ENCODE measurements at regions not wholly inside any gene's neighbourhood (a gene's known extent, or its start where the extent isn't known, plus 50 kb on each side); places are given as distances from the start of the nearest gene placed in this dataset.

DNA sequence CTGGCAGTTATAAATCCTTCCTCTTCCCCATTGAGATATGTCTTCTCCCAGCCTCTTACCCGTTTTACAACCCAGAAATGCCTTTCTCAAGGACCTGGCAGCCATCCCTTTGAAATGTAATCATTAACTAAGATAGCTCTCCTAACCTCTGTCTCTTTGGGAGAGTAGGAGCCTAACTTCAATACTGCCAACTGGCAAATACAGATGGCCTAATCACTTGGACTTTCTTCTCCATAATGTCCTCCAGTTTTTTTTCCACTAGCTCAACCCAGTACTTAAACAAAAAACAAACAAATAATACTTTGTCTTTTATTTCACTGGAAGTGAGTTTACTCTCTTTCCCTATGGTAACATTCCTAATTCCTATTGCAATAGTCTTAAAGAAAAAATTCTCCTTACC is 1391.1 kb downstream of the SUCLG1 start:
- no peak for DNase-seq
- H3K27me3 Mint-ChIP-seq, result no peaks in the 10 kb centered on the region
- H3K36me3 Mint-ChIP-seq, result no peaks in the 10 kb centered on the region
- H3K4me3 Mint-ChIP-seq, result no peak overlapping the region
- POLR2A ChIA-PET, result no interaction called here
- no peak for ATAC-seq
- no peaks in the 10 kb centered on the region for H3K4me1 Mint-ChIP-seq
- peaks cover 0 to 17% (median 4%) of the 10 kb centered on the region in 9 donors for H3K9me3 Mint-ChIP-seq
- H3K27ac Mint-ChIP-seq, result no peak overlapping the region

DNA sequence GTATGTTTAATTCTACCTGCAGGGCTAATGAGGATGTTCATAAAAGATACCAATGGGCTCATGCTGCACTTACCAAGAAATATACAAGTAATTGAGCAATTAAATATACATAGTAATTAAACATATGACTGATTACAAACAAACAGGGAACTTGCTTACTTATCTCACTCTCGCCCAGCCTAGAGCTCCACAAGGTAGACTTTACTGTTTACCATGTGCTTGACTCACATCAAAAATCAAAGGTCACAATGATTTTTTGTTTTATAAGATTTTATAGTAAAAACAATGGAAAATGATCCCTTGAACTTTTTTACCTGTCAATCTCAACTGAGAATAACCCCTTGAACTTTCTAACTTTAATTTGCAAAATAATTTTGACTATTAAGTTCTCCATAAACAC is 1395.1 kb downstream of the SUCLG1 start:
- no peaks in the 10 kb centered on the region for H3K4me1 Mint-ChIP-seq
- peaks cover 0 to 13% (median 6%) of the 10 kb centered on the region in 9 donors for H3K9me3 Mint-ChIP-seq
- POLR2A ChIA-PET, result no interaction called here
- H3K4me3 Mint-ChIP-seq, result no peak overlapping the region
- no peak for ATAC-seq
- no peaks in the 10 kb centered on the region for H3K36me3 Mint-ChIP-seq
- no peaks in the 10 kb centered on the region for H3K27me3 Mint-ChIP-seq
- no peak for DNase-seq
- H3K27ac Mint-ChIP-seq, result no peak overlapping the region

DNA sequence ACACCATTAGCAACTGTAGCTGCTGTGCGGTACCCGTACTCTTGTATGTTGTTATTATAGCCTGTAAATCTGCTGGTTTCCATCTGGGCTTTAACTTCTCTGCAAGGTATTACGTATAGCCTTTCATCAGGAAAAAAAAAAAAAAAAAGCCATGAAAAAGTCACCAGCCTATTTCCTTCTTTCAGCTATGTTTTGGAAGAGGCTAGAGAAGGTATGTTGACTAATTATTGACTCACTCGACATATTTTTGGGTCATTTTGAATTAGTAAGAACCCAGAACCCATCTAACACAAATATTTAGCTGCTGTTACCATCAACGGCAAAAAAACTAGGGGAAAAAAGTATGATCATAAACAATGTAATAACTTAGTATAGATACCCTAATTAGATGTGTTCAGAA is 1395.6 kb downstream of the SUCLG1 start:
- Mint-ChIP-seq H3K27ac (no peak overlapping the region), H3K4me3 (no peak overlapping the region), H3K9me3 (peaks cover 0 to 16% (median 8%) of the 10 kb centered on the region in 9 donors), H3K36me3 (no peaks in the 10 kb centered on the region), H3K27me3 (no peaks in the 10 kb centered on the region), H3K4me1 (no peaks in the 10 kb centered on the region)
- ATAC-seq, result no peak
- POLR2A ChIA-PET, result no interaction called here
- DNase-seq, result no peak

DNA sequence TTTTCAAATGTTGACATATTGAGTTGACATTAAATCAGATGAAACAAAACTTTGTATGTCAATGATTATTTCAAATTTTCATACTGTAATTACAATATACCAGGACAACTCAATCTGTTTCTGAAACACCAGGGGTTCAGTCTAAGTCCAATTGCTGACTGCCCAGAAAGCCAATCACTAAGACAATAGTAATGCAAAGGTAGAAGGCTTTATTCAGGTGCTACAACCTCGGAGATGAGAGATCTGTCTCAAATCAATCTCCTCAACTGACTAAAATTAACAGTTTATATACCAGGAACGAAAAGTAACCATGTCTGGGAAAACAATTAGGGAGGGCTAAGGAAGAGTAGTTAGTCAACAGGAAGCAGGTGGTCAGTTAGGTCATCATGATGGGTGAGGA is 1400.4 kb downstream of the SUCLG1 start:
- ATAC-seq, result no peak
- no peaks in the 10 kb centered on the region for H3K36me3 Mint-ChIP-seq
- POLR2A ChIA-PET, result no interaction called here
- H3K4me1 Mint-ChIP-seq, result no peaks in the 10 kb centered on the region
- H3K9me3 Mint-ChIP-seq, result peaks cover 2 to 13% (median 7%) of the 10 kb centered on the region in 9 donors
- no peak overlapping the region for H3K27ac Mint-ChIP-seq
- DNase-seq, result no peak
- no peak overlapping the region for H3K4me3 Mint-ChIP-seq
- H3K27me3 Mint-ChIP-seq, result no peaks in the 10 kb centered on the region

DNA sequence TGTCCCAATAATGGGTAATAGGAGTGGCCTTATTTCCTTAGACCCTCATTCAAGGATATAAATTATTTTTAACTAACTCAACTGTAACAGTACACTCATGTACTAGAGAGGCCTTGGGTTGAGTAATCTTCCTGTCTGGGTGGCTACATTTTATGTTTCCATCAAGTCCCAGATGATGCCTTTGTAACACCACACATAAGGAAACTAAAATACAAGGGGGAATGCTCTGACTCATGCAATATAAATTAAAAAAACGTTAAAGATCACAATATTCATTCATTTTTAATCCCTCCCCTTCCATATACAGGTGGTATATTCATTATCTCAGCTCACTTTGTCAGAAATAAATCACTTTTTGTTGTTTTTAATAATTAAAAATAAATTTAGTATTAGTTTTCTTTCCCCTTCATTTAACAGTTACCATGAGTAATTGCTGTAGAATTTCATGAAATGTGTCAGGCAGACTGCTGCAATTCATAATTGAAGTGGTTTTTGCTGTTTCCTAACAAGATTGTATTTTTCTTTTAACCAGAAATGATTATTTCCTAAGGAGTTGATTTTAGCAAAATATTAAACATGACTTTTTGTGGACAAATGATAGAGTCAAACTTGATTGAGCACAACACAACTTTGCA is 1403.6 kb downstream of the SUCLG1 start:
- POLR2A ChIA-PET, result no interaction called here
- Mint-ChIP-seq H3K4me3 (no peak overlapping the region), H3K27ac (no peak overlapping the region), H3K36me3 (no peaks in the 10 kb centered on the region), H3K27me3 (no peaks in the 10 kb centered on the region), H3K9me3 (peaks cover 3 to 14% (median 10%) of the 10 kb centered on the region in 9 donors), H3K4me1 (no peaks in the 10 kb centered on the region)
- DNase-seq, result no peak
- no peak for ATAC-seq

DNA sequence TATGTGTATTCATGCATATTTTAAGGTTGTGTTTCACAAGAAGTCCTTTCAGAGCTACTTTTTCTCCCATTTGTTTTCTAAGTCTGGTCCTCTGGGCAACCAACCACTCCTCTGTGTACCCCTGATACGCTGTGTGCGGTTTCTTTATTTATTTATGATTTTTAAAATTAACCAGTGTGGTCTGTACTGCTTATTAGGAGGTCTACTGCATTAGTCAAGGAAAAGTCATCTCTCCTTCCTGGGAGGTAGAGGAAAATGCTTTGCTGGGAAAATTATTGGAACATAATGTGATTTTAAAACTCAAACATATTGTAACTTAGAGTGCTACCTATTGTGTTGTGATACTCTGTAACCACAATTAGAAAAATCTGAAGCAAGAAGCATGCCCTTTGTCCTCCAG is 1404.3 kb downstream of the SUCLG1 start:
- Mint-ChIP-seq H3K9me3 (peaks cover 3 to 14% (median 10%) of the 10 kb centered on the region in 9 donors), H3K4me3 (no peak overlapping the region), H3K4me1 (no peaks in the 10 kb centered on the region), H3K27ac (no peak overlapping the region), H3K27me3 (no peaks in the 10 kb centered on the region), H3K36me3 (no peaks in the 10 kb centered on the region)
- POLR2A ChIA-PET, result no interaction called here
- DNase-seq (no peak), ATAC-seq (no peak)

DNA sequence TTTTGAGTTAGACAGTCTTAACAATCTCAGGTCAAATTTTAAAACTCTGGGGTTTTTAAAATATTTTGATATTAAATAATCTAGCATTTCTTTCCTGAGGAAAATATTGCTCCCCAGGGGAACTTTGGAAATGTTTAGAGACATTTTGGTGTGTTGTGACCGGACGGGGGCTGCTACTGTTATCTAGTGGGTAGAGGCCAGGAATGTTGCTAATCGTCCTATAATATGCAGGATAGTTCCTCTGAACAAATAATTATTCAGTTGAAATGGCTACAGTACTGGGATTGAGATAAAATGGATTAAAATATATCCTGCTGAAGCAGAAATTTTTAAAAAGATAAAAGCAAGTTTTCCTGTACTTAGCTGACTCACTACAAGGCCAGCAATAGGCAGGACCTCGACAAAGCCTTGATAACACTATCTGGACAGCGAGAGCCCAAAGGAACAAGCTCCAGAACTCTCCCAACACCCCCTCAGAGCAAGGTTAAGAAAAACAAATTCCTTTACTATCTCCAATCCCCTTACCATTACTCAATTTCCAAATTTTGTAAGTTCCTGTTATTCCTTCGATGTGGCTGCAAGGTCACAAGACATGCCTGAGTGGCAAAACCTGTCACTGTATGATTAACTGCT is 1407.4 kb downstream of the SUCLG1 start:
- peaks cover 0 to 12% (median 3%) of the 10 kb centered on the region in 9 donors for H3K9me3 Mint-ChIP-seq
- ATAC-seq (no peak), DNase-seq (no peak)
- H3K27ac Mint-ChIP-seq, result no peak overlapping the region
- POLR2A ChIA-PET, result no interaction called here
- H3K36me3 Mint-ChIP-seq, result peaks cover 0 to 5% (median 0%) of the 10 kb centered on the region in 3 donors
- no peaks in the 10 kb centered on the region for H3K27me3 Mint-ChIP-seq
- H3K4me3 Mint-ChIP-seq, result no peak overlapping the region
- H3K4me1 Mint-ChIP-seq, result no peaks in the 10 kb centered on the region

DNA sequence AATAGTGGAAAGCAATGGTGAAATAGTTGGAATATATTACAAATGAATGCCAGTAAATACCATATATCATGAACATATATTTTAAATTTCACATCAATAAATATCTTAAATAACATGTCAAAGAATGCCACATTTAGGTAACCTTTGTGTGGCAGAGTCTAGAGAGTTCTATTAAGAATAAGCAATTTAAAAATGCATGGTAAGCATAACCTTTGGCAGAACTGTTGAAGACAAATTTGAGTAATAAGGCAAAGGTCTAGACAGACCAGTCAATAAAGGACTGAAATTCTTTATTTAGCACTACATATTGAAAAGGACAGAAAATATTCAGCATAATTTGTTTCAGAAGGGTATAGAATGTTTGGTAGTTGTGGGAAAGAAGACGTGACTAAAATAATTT is 1417.0 kb downstream of the SUCLG1 start:
- no peak overlapping the region for H3K27ac Mint-ChIP-seq
- H3K4me1 Mint-ChIP-seq, result no peaks in the 10 kb centered on the region
- peaks cover 0 to 16% (median 3%) of the 10 kb centered on the region in 9 donors for H3K9me3 Mint-ChIP-seq
- ATAC-seq, result no peak
- H3K27me3 Mint-ChIP-seq, result no peaks in the 10 kb centered on the region
- POLR2A ChIA-PET, result no interaction called here
- no peaks in the 10 kb centered on the region for H3K36me3 Mint-ChIP-seq
- DNase-seq, result no peak
- H3K4me3 Mint-ChIP-seq, result no peak overlapping the region

DNA sequence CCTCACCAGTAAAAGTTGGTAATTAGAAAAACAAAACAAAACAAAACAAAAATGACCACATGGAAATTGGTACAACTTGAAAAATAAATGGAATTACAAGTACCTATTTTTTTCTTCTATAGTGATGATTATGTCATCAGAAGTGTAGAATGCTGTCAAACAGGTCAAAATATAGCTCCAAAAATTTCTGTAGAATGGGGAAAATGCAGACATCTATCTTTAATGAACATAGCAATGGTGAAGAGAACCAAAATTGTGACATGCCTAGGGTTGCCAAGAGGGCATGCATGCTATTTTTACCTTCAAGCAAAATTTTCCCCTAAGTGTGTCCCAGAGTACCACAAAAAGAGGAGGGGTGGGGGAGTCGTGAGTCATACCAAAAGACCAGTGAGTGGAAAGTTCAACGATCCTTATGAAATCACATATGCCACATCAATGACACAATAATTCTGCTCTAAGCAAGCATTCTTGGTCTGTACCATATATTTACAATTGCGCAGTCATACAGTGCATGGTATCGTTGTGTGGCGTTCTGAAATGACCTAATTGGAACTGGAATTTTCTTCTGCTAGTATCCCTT is 1436.4 kb downstream of the SUCLG1 start:
- no peak for DNase-seq
- no peak overlapping the region for H3K4me3 Mint-ChIP-seq
- H3K27me3 Mint-ChIP-seq, result no peaks in the 10 kb centered on the region
- H3K9me3 Mint-ChIP-seq, result peaks cover 0 to 17% (median 2%) of the 10 kb centered on the region in 9 donors
- ATAC-seq, result no peak
- no peaks in the 10 kb centered on the region for H3K36me3 Mint-ChIP-seq
- POLR2A ChIA-PET, result no interaction called here
- H3K4me1 Mint-ChIP-seq, result no peaks in the 10 kb centered on the region
- H3K27ac Mint-ChIP-seq, result no peak overlapping the region

DNA sequence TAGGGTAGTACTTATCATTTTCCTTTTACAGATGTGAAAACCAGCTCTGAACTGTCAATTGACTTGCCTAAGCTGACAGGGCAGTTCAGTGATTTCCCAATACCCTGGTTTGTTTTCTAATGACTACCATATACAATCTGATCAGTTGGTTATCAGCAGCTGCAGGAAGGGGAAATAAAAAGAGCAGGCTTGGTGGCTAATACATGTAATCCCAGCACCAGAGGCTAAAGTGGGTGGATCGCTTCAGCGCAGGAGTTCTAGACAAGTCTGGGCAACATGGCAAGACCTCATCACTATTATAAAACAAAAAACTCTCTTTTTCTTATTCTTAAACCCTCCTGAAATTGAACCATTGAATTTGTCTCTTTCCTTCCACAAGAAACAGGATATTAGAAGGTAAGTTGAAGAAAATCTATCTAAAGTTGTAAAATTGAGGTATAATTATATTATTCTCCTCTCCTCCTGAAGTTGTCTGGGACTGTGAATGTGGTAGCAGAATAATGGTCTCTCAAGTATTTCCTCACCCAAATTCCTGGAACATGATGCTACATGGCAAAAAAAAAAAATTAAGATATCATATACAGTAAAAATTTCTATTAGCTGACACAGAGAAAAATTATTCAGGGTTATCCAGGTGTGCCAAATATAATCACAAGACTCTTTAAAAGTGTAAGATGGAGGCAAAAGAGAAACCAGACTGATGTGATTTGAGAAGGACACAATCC is 1441.6 kb downstream of the SUCLG1 start:
- ATAC-seq (no peak), DNase-seq (no peak)
- peaks cover 0 to 22% (median 0%) of the 10 kb centered on the region in 9 donors for H3K9me3 Mint-ChIP-seq
- H3K36me3 Mint-ChIP-seq, result no peaks in the 10 kb centered on the region
- H3K27ac Mint-ChIP-seq, result no peak overlapping the region
- POLR2A ChIA-PET, result no interaction called here
- no peaks in the 10 kb centered on the region for H3K4me1 Mint-ChIP-seq
- no peaks in the 10 kb centered on the region for H3K27me3 Mint-ChIP-seq
- no peak overlapping the region for H3K4me3 Mint-ChIP-seq

DNA sequence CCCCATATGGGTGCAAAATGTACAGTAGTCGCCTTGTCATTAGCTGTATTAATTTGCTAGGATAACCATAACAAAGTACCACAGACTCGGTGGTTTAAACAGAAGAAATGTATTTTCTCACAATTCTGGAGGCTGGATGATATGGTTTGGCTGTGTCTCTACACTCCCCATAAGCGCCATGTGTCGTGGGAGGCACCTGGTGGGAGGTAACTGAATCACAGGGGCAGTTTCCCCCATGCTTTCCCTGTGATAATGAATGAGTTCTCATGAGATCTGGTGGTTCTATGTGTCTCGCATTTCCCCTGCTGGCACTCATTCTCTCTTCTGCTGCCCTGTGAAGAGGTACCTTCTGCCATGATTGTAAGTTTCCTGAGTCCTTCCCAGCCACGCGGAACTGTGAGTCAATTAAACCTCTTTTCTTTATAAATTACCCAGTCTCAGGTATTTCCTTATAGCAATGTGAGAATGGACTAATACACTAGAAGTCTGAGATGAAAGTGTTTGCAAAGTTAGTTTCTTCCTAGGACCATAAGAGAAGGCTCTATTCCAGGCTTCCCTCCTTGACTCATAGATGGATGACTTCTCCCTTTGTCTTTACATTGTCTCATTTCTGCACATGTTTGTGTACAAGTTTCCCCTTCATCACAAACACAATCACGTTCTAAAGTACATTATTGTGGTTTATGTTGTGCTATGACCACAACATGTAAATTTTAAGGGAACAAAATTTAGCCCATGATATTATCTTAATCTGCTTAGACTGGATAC is 1442.6 kb downstream of the SUCLG1 start:
- H3K9me3 Mint-ChIP-seq, result peaks cover 0 to 22% (median 1%) of the 10 kb centered on the region in 9 donors
- no peak overlapping the region for H3K4me3 Mint-ChIP-seq
- POLR2A ChIA-PET, result no interaction called here
- ATAC-seq (no peak), DNase-seq (no peak)
- H3K36me3 Mint-ChIP-seq, result no peaks in the 10 kb centered on the region
- H3K4me1 Mint-ChIP-seq, result no peaks in the 10 kb centered on the region
- no peak overlapping the region for H3K27ac Mint-ChIP-seq
- no peaks in the 10 kb centered on the region for H3K27me3 Mint-ChIP-seq

DNA sequence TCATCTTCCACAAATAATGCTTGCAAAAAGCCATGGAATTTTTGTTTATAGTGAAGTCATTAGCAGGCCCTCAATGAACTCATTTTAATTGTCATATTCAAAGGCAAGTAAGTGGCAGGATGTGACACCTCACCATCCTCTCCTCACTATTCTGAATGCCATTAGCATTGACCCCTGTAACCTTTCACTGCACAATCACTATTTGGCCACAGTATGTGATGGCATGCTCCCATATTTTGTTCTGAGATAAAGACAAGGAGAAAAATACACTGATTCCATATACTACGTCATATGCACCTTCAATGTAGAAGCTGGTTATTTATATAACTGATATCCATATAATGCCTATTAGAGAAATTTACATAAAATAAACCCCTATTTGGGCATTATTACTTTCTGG is 1443.2 kb downstream of the SUCLG1 start:
- Mint-ChIP-seq H3K4me1 (no peaks in the 10 kb centered on the region), H3K4me3 (no peak overlapping the region), H3K9me3 (peaks cover 0 to 17% (median 1%) of the 10 kb centered on the region in 9 donors), H3K36me3 (no peaks in the 10 kb centered on the region), H3K27me3 (no peaks in the 10 kb centered on the region), H3K27ac (no peak overlapping the region)
- ATAC-seq, result no peak
- POLR2A ChIA-PET, result no interaction called here
- DNase-seq, result no peak

Measured in naive thymus-derived CD8-positive, alpha-beta T cell (primary cell).